ENCODE measurements at regions not wholly inside any gene's neighbourhood (a gene's known extent, or its start where the extent isn't known, plus 50 kb on each side); places are given as distances from the start of the nearest gene placed in this dataset.

GRCh38 chr3:79968418-79968817 is 200.6 kb upstream of the ROBO1 start:
- no peak for TF ChIP-seq CTCF (IDR thresholded peaks at IDR 0.05)
- no peak for TF ChIP-seq ZFX (IDR thresholded peaks at IDR 0.05; ENCODE audit: borderline replicate concordance)

Data from 22Rv1 (cell line).